Testis (tissue), 2 donors: ENCODE measurements at regions not wholly inside any gene's neighbourhood (a gene's known extent, or its start where the extent isn't known, plus 50 kb on each side); places are given as distances from the start of the nearest gene placed in this dataset.

ENCODE experiments used
- POLR2A ChIP-seq: fragments of 450-650 bp; IDR thresholded peaks from one replicate; pipeline ENCODE4 v1.6.1; 2017; ENCODE audit warnings: antibody characterized with exemption, mild to moderate bottlenecking, moderate library complexity
- TF ChIP-seq, protein P1 (sequence below), 3 experiments: fragments of 450-650 bp in 2 of 3; fragments of 200-600 bp in 1 of 3; sonication (generic) in 1 of 3; IDR thresholded peaks; one replicate each; pipeline ENCODE4 v1.5.1; 2016 to 2019; ENCODE audit warnings: antibody characterized with exemption in 3 of 3, mild to moderate bottlenecking in 2 of 3, moderate library complexity in 1 of 3

DNA sequence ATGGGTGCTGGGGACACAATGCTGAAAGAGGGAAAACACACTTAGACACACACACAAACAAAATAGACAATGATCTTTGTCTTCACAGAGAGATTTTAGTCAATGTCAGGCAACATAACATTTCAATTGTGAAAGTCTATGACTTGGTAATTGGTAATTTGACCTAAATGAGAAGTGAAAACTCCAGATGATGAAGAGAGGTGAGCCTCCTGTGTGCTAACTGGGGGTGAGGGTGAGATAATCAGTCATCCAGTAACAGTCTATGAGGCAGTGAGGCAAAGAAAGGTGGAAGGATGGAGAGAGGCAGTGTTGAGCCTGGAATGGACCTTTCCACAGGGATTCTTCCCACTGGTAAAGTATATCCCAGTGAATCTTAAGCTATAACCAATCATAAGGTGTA lies 744.2 kb downstream of the MAFB start:
- TF ChIP-seq, protein P1, sequence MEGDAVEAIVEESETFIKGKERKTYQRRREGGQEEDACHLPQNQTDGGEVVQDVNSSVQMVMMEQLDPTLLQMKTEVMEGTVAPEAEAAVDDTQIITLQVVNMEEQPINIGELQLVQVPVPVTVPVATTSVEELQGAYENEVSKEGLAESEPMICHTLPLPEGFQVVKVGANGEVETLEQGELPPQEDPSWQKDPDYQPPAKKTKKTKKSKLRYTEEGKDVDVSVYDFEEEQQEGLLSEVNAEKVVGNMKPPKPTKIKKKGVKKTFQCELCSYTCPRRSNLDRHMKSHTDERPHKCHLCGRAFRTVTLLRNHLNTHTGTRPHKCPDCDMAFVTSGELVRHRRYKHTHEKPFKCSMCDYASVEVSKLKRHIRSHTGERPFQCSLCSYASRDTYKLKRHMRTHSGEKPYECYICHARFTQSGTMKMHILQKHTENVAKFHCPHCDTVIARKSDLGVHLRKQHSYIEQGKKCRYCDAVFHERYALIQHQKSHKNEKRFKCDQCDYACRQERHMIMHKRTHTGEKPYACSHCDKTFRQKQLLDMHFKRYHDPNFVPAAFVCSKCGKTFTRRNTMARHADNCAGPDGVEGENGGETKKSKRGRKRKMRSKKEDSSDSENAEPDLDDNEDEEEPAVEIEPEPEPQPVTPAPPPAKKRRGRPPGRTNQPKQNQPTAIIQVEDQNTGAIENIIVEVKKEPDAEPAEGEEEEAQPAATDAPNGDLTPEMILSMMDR (IDR thresholded peaks at IDR 0.05), result no peak
- no peak for TF ChIP-seq POLR2A
